C4-2B (cell line): ENCODE measurements at regions not wholly inside any gene's neighbourhood (a gene's known extent, or its start where the extent isn't known, plus 50 kb on each side); places are given as distances from the start of the nearest gene placed in this dataset.

Experiments used
- H3K27ac ChIP-seq: fragments of 450-650 bp; 2 replicates; pipeline ENCODE4 v1.5.1; 2017
- CTCF ChIP-seq: fragments of 450-650 bp; conservative IDR thresholded peaks from 2 replicates; pipeline ENCODE4 v1.5.1; 2017; ENCODE audit warnings: mild to moderate bottlenecking
- ZFX ChIP-seq: fragments of 450-650 bp; IDR thresholded peaks from 2 replicates; pipeline ENCODE4 v1.6.1; 2017

GRCh38 chr5:138658676-138659075, 83.5 kb upstream of the HSPA9 start:
- no peak overlapping the region for H3K27ac ChIP-seq
- no peak for TF ChIP-seq CTCF
- TF ChIP-seq ZFX, result no peak

GRCh38 chr5:138657360-138657759, 82.2 kb upstream of the HSPA9 start:
- H3K27ac ChIP-seq, result no peak overlapping the region
- TF ChIP-seq ZFX (no peak), CTCF (no peak)

GRCh38 chr5:138656916-138657315, 81.7 kb upstream of the HSPA9 start:
- H3K27ac ChIP-seq, result no peak overlapping the region
- TF ChIP-seq CTCF, result no peak
- no peak for TF ChIP-seq ZFX

- TF ChIP-seq CTCF (no peak), ZFX (no peak)
- H3K27ac ChIP-seq, result no peak overlapping the region
Measured at GRCh38 chr5:138655530-138656190, 80.5 kb upstream of the HSPA9 start.

GRCh38 chr5:138654281-138654867, 79.2 kb upstream of the HSPA9 start:
- TF ChIP-seq CTCF (no peak), ZFX (no peak)
- H3K27ac ChIP-seq, result no peak overlapping the region

GRCh38 chr5:138653502-138653901, 78.3 kb upstream of the HSPA9 start:
- no peak for TF ChIP-seq ZFX
- TF ChIP-seq CTCF, result no peak
- H3K27ac ChIP-seq, result no peak overlapping the region

- TF ChIP-seq CTCF, result no peak
- no peak for TF ChIP-seq ZFX
- H3K27ac ChIP-seq, result no peak overlapping the region
Measured at GRCh38 chr5:138651767-138652117, 76.5 kb upstream of the HSPA9 start.
